C4-2B (cell line): ENCODE measurements at regions not wholly inside any gene's neighbourhood (a gene's known extent, or its start where the extent isn't known, plus 50 kb on each side); places are given as distances from the start of the nearest gene placed in this dataset.
"Not testable (repeated sequence)": the region's sequence is repeated elsewhere in the genome, so short reads cannot be mapped to it uniquely, and the experiment has no call there.

Experiments used
- H3K27ac ChIP-seq: fragments of 450-650 bp; 2 replicates; pipeline ENCODE4 v1.5.1; 2017
- CTCF ChIP-seq: fragments of 450-650 bp; conservative IDR thresholded peaks from 2 replicates; pipeline ENCODE4 v1.5.1; 2017; ENCODE audit warnings: mild to moderate bottlenecking
- ZFX ChIP-seq: fragments of 450-650 bp; IDR thresholded peaks from 2 replicates; pipeline ENCODE4 v1.6.1; 2017

DNA sequence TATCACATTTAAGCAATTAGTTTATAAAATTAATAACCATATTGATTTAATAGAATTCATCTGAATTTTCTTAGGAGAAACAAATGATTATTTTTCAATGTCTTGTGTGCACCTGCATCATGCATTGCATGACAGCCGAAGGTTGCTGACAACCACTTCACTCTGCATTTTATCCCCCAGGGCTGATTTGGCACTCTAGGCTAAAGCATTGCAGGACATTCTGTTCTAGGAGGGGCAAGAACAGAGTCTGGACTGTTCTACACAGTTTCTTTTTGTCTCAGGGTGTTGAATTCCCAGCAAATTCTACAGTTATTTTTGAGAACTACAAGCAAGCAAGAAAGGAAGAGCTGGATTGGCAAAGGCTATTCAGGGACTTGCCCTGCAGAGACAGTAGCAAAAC lies 570.4 kb upstream of the EYS start:
- no peak for TF ChIP-seq CTCF
- TF ChIP-seq ZFX, result no peak
- no peak overlapping the region for H3K27ac ChIP-seq

DNA sequence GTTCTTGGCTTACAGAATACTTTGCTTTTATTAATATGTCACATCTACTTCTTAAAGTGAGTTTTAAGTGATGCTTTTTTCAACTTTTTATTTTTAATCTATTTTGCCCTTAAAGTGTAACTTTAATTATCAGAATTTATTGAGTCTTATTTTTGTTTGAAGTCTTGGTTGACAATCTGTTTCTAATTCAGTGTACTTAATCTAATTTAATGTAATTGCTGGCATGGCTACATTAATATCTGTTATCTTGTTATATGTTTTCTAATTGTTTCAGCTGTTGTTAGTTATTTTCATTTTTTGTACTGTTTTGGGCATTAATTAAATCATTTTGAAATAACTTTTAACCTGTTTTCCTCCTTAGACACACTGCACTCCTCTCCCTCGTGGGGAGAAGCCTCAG lies 558.7 kb upstream of the EYS start:
- H3K27ac ChIP-seq, result no peak overlapping the region
- no peak for TF ChIP-seq CTCF
- no peak for TF ChIP-seq ZFX

DNA sequence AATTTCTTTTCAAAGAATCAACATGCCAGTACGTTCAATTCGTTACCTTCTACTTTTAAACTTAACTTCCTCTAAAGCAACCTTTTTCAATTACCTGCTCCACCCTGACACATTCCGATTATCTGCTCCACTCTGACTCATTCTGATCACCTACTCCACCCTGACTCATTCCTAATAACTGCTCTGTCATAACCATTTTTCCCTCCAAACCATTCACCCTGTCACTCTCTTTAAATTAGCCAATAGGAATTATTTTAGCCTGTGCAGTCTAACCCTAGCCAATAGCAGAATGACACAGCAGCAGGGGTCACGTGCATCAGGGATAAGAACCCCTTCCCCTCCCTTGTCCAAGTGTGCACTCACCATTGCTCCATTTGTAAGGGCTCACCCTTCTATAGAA lies 557.4 kb upstream of the EYS start:
- H3K27ac ChIP-seq, result no peak overlapping the region
- TF ChIP-seq ZFX (no peak), CTCF (no peak)

DNA sequence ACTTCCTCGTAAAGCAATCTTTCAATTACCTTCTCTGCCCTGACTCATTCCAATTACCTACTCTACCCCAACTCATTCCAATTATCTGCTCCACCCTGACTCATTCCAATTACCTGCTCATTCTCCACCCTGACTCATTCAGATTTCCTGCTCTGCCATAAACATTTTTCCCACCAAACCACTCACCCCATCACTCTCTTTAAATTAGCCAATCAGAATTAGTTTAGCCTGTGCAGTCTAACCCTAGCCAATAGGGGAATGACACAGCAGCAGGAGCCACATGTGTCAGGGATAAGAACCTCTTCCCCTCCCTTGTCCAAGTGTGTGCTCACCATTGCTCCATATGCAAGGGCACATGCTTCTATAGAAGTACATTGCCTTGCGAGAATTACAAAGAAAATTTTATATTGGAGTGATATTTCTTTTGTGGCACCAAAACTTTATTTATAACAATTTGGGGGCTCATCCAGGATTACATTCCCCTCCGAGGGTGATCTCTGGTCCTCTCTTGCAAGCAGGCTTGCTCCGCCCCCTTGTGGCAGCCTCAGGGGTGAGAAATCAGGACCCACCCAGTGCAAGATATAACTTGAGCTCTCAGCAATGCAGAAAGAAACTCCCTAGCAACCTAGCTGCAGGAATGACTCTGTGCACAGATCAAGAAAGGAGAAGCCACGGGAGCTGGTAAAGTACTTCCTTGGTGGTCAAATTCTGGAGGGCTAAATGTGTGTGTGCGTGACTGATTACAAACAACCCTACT lies 551.9 kb upstream of the EYS start:
- TF ChIP-seq CTCF, result peak; percentile 62
- H3K27ac ChIP-seq, result not testable (repeated sequence)

- no peak overlapping the region for H3K27ac ChIP-seq
- TF ChIP-seq ZFX, result no peak
- TF ChIP-seq CTCF, result no peak
Observed at GRCh38 chr6:66245231-66245630, 538.2 kb upstream of the EYS start.

DNA sequence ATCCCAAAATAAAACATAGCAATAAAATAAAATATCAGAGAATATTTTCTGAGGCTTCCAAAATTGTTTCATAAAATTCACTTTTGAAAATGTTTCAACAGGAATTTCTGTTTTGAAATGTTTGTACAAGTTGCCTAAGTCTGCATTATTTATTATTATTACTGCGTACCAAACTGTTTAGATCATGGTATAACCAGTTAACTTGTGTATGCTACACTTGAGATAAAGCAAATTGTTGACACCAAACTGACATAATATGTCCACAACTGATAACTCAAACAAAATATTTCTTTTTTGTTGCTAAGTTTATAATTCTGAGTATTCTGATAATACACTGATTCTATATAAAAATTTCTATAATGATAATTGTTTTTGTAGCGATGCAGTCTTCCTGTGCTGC lies 531.8 kb upstream of the EYS start:
- H3K27ac ChIP-seq, result no peak overlapping the region
- TF ChIP-seq ZFX, result no peak
- TF ChIP-seq CTCF, result no peak

DNA sequence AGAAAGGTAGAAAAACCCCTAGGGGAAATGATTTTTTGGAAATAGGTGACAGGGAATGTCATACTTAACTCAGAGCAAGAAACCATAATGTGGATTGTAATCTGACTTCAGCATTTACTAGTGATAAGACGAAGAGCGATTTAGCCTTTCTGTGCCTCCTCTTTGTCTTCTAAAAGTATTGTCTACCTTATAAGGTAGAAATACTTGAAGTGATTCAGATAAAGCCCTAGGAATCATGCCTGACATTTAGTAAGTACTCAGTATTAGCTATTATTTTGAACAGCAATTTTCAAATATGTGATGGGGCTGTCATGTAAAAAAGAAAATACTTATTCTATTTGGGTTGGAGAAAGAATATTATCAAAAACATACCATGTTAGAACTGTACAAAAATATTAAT lies 525.9 kb upstream of the EYS start:
- TF ChIP-seq CTCF, result no peak
- no peak for TF ChIP-seq ZFX
- H3K27ac ChIP-seq, result no peak overlapping the region
